GM18505 (cell line): ENCODE measurements at regions not wholly inside any gene's neighbourhood (a gene's known extent, or its start where the extent isn't known, plus 50 kb on each side); places are given as distances from the start of the nearest gene placed in this dataset.
A peak's percentile ranks its signal among the peaks of the same experiment; 100 is the strongest.
"Not testable (repeated sequence)": the region's sequence is repeated elsewhere in the genome, so short reads cannot be mapped to it uniquely, and the experiment has no call there.

Experiments
- ATAC-seq: cut with Tn5 transposase; IDR thresholded peaks from one replicate; pipeline ENCODE4 v1.9.1; 2021; ENCODE audit not compliant: unreplicated experiment
- POLR2A ChIP-seq: IDR thresholded peaks from 4 replicates; pipeline ENCODE4 v1.6.1; 2011; ENCODE audit warnings: borderline replicate concordance; ENCODE audit not compliant: insufficient read depth, insufficient read length; ENCODE audit errors: extremely low read depth

GRCh38 chr15:66864871-66865281 is 162.8 kb downstream of the SMAD6 start:
- no peak for TF ChIP-seq POLR2A
- no peak for ATAC-seq

- no peak for TF ChIP-seq POLR2A
- ATAC-seq: peak; percentile 83
Observed at GRCh38 chr15:66865622-66866611, 163.9 kb downstream of the SMAD6 start.

GRCh38 chr15:66866656-66867055 is 164.6 kb downstream of the SMAD6 start:
- no peak for TF ChIP-seq POLR2A
- no peak for ATAC-seq

GRCh38 chr15:66868918-66869317 is 166.9 kb downstream of the SMAD6 start:
- ATAC-seq: no peak
- TF ChIP-seq POLR2A: no peak

- ATAC-seq: no peak
- no peak for TF ChIP-seq POLR2A
Observed at GRCh38 chr15:66870880-66871388, 168.9 kb downstream of the SMAD6 start.

- TF ChIP-seq POLR2A: no peak
- no peak for ATAC-seq
Observed at GRCh38 chr15:66872405-66872804, 170.4 kb downstream of the SMAD6 start.

- not testable (repeated sequence) for ATAC-seq
Observed at GRCh38 chr15:66873331-66873730, 171.3 kb downstream of the SMAD6 start.

GRCh38 chr15:66873856-66874255 is 171.8 kb downstream of the SMAD6 start:
- no peak for TF ChIP-seq POLR2A
- ATAC-seq: no peak

- ATAC-seq: no peak
- no peak for TF ChIP-seq POLR2A
Observed at GRCh38 chr15:66875588-66876420, 173.8 kb downstream of the SMAD6 start.

- no peak for ATAC-seq
- no peak for TF ChIP-seq POLR2A
Observed at GRCh38 chr15:66876421-66876730, 174.3 kb downstream of the SMAD6 start.

GRCh38 chr15:66876731-66877476 is 174.9 kb downstream of the SMAD6 start:
- no peak for ATAC-seq
- no peak for TF ChIP-seq POLR2A

GRCh38 chr15:66877477-66878271 is 175.6 kb downstream of the SMAD6 start:
- no peak for TF ChIP-seq POLR2A
- ATAC-seq: no peak
